ENCODE measurements at regions not wholly inside any gene's neighbourhood (a gene's known extent, or its start where the extent isn't known, plus 50 kb on each side); places are given as distances from the start of the nearest gene placed in this dataset.

DNA sequence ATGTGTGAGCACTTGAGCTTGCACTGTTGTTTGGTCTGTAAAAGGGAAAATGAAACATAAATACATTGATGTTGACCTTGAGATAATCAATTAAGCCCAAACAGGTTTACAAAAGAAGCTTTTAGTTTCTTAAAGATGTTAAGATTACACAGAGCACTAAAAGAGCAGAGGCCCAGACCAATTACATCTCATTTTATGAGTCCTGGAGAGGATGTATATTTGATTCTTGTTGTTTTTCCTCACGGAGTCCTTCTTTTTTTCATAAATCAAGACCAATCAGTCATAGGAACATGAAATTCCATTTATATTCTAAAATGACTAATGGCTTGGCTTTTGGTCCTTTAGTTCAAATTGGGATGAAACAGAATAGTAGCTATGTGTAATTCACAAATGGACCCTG is 249.7 kb upstream of the NPY start:
- H3K4me3 Mint-ChIP-seq: no peak overlapping the region
- no peak overlapping the region for H3K27ac Mint-ChIP-seq
- H3K36me3 Mint-ChIP-seq (ENCODE audit: low read depth): no peaks in the 10 kb centered on the region
- no peak for ATAC-seq (replicated peaks)
- H3K27me3 Mint-ChIP-seq: no peaks in the 10 kb centered on the region
- H3K4me1 Mint-ChIP-seq: peaks cover 7% of the 10 kb centered on the region
- H3K9me3 Mint-ChIP-seq: peaks cover 6% of the 10 kb centered on the region

DNA sequence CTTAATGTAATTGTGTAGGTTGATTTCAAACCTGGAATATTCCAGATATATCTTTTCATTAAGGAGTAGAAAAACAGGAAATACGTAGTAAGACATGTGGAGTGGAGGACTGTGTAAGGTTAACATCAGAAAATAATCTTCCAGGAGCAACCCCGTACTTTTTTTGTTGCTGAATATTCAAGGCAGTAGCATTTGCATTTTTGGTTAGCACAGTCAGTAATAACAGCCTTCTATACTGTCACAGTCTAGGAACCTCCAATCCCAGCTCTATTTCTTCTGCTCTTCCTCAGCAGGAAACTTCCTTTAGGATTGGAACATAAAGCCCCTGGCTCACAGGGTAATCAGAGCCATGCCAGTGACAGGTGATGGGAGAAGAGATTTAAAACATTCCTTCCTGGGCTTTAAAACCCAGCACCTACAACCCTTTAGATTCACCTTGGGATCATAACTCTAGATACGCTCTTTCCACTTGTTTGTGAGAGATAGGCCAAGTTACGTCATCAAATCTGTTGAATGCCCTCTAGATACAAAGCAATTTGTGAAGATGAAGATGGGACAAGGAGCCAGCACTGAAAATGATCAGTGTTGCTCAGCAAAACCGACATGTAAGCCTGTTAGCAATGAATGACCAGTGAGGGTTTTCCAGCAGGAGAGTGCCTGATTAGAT is 248.5 kb upstream of the NPY start:
- Mint-ChIP-seq H3K4me3 (no peak overlapping the region), H3K27me3 (no peaks in the 10 kb centered on the region), H3K4me1 (peaks cover 7% of the 10 kb centered on the region), H3K9me3 (peaks cover 6% of the 10 kb centered on the region), H3K36me3 (ENCODE audit: low read depth) (no peaks in the 10 kb centered on the region), H3K27ac (no peak overlapping the region)
- ATAC-seq (replicated peaks): no peak

DNA sequence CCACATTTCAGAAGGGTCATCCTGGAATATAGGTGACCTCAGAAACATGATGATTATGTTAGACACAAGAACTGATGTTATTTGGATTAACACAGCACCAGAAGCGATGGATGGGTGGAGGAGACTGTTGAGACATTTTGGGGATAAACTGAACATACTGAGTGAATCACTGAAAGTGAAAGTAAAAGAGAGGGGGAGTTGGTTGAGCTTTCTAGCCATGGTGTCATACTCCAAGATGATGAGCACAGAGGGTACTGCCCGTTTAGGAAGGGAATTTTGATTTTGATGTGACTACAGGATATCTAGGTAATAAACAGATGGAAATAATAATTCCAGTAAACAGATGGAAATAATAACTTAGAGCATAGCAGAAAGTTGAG is 248.0 kb upstream of the NPY start:
- H3K9me3 Mint-ChIP-seq: peaks cover 6% of the 10 kb centered on the region
- H3K36me3 Mint-ChIP-seq (ENCODE audit: low read depth): no peaks in the 10 kb centered on the region
- no peak overlapping the region for H3K27ac Mint-ChIP-seq
- H3K4me1 Mint-ChIP-seq: peaks cover 7% of the 10 kb centered on the region
- H3K27me3 Mint-ChIP-seq: no peaks in the 10 kb centered on the region
- ATAC-seq (replicated peaks): peak; percentile 54
- no peak overlapping the region for H3K4me3 Mint-ChIP-seq

DNA sequence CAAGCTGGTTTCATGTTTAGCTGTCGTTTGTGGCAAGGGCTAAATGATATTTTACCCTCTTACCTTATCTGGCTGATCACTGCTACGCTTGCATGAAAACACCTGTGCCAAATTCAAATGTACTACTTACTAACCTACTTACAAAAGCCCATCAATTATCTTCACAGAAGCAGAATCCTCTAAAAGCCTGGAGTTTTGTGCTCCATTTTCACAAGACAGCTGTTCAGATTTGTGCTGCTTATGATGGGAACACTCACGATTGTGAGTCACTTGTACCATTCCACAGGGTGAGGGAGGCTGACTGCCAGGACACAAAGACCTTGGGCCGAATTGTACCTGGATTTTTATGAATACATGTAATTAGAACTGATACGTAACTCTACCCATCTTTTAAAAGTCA is 245.0 kb upstream of the NPY start:
- peaks cover 6% of the 10 kb centered on the region for H3K9me3 Mint-ChIP-seq
- H3K4me3 Mint-ChIP-seq: no peak overlapping the region
- no peaks in the 10 kb centered on the region for H3K36me3 Mint-ChIP-seq (ENCODE audit: low read depth)
- no peak for ATAC-seq (replicated peaks)
- H3K4me1 Mint-ChIP-seq: peaks cover 7% of the 10 kb centered on the region
- peaks cover 13% of the 10 kb centered on the region for H3K27me3 Mint-ChIP-seq
- H3K27ac Mint-ChIP-seq: no peak overlapping the region

DNA sequence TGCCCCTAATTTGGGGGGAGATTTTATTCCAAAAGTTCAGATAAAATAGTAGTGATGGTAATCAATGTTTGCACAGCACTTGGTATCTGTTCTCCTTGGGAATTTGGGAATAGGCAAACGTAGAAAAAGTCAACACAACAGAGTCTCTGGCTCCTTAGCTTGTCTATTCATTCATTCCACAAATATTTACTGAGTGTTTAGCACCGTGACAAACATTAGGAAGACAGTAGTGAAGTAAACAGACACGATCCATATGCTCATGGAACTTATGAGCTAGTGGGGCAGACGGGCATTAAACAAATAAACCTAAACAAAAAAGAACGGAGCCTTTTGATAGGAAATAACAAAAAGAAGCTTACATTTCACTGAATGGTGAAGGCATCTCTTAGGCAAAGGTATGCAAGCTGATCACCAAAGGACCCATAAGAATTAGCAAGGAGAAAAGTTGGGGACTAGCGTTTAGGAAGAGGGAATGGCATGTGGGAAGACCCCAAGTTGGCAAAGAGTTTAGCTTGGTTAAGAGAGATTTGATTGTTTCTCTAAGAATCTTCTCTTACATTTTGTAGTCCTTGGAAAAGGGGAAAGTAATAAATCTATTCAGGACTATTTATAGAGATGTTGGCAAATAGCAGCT is 243.9 kb upstream of the NPY start:
- H3K36me3 Mint-ChIP-seq (ENCODE audit: low read depth): no peaks in the 10 kb centered on the region
- peaks cover 7% of the 10 kb centered on the region for H3K4me1 Mint-ChIP-seq
- peaks cover 6% of the 10 kb centered on the region for H3K9me3 Mint-ChIP-seq
- H3K4me3 Mint-ChIP-seq: no peak overlapping the region
- ATAC-seq (replicated peaks): no peak
- no peak overlapping the region for H3K27ac Mint-ChIP-seq
- H3K27me3 Mint-ChIP-seq: peaks cover 20% of the 10 kb centered on the region

DNA sequence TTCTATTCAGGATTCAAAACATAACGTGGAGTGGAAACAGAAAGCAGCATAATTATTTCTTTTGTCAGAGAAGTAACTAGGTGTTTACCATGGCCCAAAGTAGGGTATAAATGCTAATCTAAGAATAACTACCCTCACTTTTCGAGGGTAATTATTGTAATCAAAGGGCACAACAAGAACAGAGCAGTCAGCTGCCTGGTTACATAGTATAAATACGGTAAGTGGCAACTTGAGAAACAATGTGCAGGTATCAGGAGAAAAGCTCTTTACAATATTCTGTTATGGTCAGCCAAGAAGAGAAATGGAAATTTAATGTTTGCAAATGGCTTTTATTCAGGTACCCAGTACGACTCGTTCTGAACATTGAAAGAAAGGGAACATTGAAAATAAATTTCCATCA is 242.0 kb upstream of the NPY start:
- H3K4me1 Mint-ChIP-seq: no peaks in the 10 kb centered on the region
- H3K36me3 Mint-ChIP-seq (ENCODE audit: low read depth): no peaks in the 10 kb centered on the region
- H3K9me3 Mint-ChIP-seq: no peaks in the 10 kb centered on the region
- no peak overlapping the region for H3K4me3 Mint-ChIP-seq
- peaks cover 20% of the 10 kb centered on the region for H3K27me3 Mint-ChIP-seq
- no peak overlapping the region for H3K27ac Mint-ChIP-seq
- ATAC-seq (replicated peaks): no peak

DNA sequence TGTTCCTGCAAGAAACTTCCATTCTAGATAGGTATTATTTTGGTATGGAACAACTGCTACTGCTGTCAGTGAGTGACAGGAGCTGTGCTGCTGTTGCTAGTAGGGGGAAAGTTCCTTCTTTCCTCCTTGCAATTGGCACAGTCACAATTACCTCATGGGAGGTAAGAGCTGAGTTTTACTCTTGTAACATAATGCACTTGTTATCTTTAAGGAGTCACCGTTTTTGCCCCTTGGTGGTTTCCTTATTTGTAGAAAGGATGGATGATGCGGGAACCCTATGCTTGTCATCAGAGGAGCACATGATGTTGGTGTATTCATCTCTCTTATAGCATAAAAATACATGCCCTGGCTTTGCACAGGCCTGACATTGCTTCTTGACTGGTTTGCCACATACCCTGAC is 234.7 kb upstream of the NPY start:
- peaks cover 9% of the 10 kb centered on the region for H3K4me1 Mint-ChIP-seq

DNA sequence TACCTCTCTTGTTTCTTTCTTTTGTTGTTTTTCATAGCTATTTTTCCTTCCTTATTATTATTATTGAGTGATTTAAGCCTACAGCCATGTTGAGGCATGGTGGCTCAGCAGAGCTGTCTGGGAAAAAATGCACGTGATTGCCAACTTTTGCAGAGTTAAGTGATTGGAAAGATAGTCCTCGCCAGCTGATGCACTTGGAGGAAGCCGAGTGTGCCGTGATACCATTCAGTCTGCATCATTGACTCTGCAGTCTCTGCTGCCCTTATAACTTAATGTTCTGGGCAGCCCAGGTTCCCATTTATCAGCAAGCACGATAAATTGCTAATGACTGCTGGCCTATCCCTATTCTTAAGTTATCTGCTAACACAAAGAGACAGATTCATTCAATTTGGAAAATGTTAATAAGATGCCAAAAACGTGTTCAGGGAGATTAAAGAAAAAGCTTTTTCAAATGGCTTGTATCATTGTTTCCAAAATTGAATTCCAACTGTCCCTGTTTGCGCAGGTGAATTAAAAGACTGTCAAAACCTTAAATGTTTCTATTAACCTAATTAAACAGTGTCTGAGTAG is 232.9 kb upstream of the NPY start:
- peaks cover 22% of the 10 kb centered on the region for H3K27me3 Mint-ChIP-seq
- H3K36me3 Mint-ChIP-seq (ENCODE audit: low read depth): no peaks in the 10 kb centered on the region
- peaks cover 9% of the 10 kb centered on the region for H3K4me1 Mint-ChIP-seq
- ATAC-seq (replicated peaks): no peak
- H3K4me3 Mint-ChIP-seq: no peak overlapping the region
- H3K27ac Mint-ChIP-seq: no peak overlapping the region
- no peaks in the 10 kb centered on the region for H3K9me3 Mint-ChIP-seq

More for the DNA sequence above, 234.7 kb upstream of the NPY start:
- Mint-ChIP-seq H3K27ac (no peak overlapping the region), H3K9me3 (no peaks in the 10 kb centered on the region), H3K4me3 (no peak overlapping the region), H3K36me3 (ENCODE audit: low read depth) (no peaks in the 10 kb centered on the region), H3K27me3 (peaks cover 25% of the 10 kb centered on the region)
- no peak for ATAC-seq (replicated peaks)

DNA sequence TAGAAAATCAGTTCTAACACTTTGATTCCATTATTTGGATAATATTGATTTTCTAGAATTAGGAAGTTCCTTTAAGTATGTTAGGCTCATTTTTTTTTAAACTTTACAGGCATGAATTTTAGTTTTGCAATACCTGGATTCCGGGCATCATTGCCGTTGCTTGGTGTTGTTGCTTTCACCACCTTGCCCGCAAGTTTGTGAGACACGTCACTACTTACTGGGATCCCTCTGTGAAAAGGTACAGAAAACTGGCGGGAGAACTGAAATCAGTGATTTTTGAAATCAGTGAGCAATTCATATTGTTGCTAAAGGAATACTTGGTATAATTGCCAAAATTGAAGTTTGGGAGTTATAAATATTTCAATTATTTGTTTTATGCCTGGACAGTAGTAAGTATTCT is 232.3 kb upstream of the NPY start:
- Mint-ChIP-seq H3K36me3 (ENCODE audit: low read depth) (no peaks in the 10 kb centered on the region), H3K27ac (no peak overlapping the region), H3K27me3 (peaks cover 22% of the 10 kb centered on the region), H3K4me3 (no peak overlapping the region), H3K9me3 (no peaks in the 10 kb centered on the region), H3K4me1 (peaks cover 9% of the 10 kb centered on the region)
- no peak for ATAC-seq (replicated peaks)

DNA sequence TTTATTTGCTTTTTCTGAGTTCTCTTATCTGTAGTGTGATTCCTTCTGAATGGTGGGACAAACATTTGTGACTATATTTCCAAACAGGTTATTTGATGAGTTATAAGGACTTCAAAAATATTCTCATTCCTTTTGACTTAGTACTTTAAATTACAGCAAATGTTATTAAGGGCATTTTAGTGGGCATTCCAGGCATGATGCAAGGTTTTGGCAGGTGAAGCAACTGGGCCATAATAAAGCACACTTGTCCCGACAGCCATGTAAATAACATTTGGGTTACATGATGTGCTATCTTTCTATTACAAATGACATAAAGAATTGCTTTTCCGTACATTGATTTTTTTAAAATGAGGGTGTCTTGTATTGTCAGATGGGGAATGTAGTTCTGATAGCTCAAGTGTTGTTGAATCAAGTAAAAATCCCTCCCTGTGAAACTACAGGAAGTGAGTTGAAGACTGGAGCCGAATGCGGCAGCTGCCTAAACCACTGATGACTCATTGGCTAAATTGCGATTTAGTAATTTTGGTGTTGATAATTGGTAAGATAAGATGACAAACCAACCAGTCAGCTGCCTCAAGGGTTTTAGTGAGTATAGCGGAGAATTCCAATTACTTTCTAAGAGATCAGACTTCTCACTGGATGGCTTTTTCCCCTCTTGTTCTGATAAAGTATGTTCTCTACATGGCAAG is 231.3 kb upstream of the NPY start:
- Mint-ChIP-seq H3K36me3 (ENCODE audit: low read depth) (no peaks in the 10 kb centered on the region), H3K27ac (no peak overlapping the region), H3K4me1 (peaks cover 9% of the 10 kb centered on the region), H3K4me3 (no peak overlapping the region), H3K27me3 (peaks cover 22% of the 10 kb centered on the region), H3K9me3 (no peaks in the 10 kb centered on the region)
- ATAC-seq (replicated peaks): peak; percentile 71

DNA sequence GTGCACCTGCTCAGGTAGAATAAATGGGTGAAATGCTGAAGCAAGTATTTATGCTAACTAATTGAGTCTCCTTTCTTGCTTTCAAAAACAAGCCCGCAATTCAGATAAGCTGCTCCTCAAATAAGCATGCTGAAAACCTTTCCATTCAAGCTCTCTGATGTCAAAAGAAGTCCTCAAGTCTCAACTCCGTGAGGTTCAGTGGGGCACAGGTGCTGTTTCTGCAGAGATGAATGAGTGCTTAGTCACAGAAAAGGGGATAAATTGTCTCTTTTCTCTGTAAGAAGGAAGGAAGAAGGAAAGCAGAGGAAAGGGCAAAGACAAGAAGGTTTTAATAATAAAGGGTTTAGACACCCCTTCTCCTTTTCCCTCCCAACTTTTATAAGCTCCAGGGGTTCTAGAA is 229.8 kb upstream of the NPY start:
- Mint-ChIP-seq H3K27me3 (peaks cover 21% of the 10 kb centered on the region), H3K27ac (no peak overlapping the region), H3K4me3 (no peak overlapping the region)

DNA sequence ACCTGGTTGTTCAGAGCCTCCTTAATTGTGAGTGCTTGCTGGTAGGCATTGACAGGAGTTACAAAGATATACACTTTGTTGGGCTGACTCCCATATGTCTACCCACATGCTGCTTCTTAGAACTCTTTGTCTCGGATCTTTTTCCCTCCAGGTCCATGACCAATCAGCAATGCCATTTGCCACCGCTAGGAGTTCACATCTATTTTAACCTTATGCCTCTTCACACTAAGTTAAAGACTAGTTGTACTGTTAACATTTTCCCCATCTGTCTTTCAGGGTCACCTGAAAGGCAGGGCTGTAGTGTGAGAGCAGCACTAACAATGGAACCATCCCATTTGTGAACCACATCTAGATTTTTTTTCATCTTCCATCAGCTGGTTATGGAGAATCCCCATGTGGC is 226.7 kb upstream of the NPY start:
- no peak overlapping the region for H3K27ac Mint-ChIP-seq
- H3K9me3 Mint-ChIP-seq: no peaks in the 10 kb centered on the region
- ATAC-seq (replicated peaks): no peak
- H3K4me3 Mint-ChIP-seq: no peak overlapping the region
- peaks cover 18% of the 10 kb centered on the region for H3K27me3 Mint-ChIP-seq
- H3K4me1 Mint-ChIP-seq: peaks cover 9% of the 10 kb centered on the region
- H3K36me3 Mint-ChIP-seq (ENCODE audit: low read depth): no peaks in the 10 kb centered on the region

More for the DNA sequence above, 229.8 kb upstream of the NPY start:
- no peak for ATAC-seq (replicated peaks)
- Mint-ChIP-seq H3K9me3 (no peaks in the 10 kb centered on the region), H3K36me3 (ENCODE audit: low read depth) (no peaks in the 10 kb centered on the region), H3K4me1 (peaks cover 9% of the 10 kb centered on the region)

DNA sequence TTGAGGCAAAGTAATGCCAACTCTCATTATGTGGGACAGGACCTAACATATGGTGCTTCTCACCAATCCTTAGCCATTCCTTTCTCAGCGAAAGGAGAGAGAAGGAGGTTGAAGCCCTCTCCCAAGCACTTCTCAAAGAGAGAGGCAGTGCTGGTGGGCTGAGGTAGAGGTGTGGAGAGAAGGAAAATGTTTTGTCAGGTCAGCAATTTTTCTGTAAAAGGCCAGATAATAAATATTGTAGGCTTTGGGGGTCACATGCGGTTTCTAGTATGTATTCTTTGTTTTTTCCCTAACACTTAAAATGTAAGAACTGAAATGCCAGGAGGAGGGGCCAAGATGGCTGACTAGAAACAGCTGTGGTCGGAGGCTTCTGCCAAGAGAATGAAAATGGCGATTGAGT is 225.0 kb upstream of the NPY start:
- no peak for ATAC-seq (replicated peaks)
- no peaks in the 10 kb centered on the region for H3K36me3 Mint-ChIP-seq (ENCODE audit: low read depth)
- no peak overlapping the region for H3K4me3 Mint-ChIP-seq
- H3K9me3 Mint-ChIP-seq: no peaks in the 10 kb centered on the region
- H3K4me1 Mint-ChIP-seq: no peaks in the 10 kb centered on the region
- H3K27ac Mint-ChIP-seq: no peak overlapping the region
- peaks cover 9% of the 10 kb centered on the region for H3K27me3 Mint-ChIP-seq

DNA sequence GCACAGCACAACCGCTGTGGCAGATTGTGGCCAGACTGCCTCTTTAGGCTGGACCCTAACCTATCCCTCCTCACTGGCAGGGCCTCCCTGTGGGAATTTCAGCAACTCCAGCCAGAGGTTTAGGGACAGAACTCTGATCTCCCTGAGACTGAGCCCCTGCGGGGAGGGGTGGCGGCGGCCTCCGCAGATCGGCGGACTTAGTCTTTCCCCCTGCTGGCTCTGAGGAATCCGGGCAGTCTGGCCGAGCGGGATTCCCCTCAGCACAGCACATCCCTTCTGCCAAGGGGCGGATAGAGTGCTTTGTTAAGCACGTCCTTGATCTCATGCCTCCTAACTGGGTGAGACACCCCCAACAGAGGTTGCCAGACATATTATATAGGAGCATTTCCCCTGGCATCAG is 224.2 kb upstream of the NPY start:
- ATAC-seq (replicated peaks): no peak
- Mint-ChIP-seq H3K9me3 (peaks cover 4% of the 10 kb centered on the region), H3K4me1 (no peaks in the 10 kb centered on the region), H3K27ac (no peak overlapping the region), H3K27me3 (peaks cover 6% of the 10 kb centered on the region), H3K36me3 (ENCODE audit: low read depth) (no peaks in the 10 kb centered on the region), H3K4me3 (no peak overlapping the region)

DNA sequence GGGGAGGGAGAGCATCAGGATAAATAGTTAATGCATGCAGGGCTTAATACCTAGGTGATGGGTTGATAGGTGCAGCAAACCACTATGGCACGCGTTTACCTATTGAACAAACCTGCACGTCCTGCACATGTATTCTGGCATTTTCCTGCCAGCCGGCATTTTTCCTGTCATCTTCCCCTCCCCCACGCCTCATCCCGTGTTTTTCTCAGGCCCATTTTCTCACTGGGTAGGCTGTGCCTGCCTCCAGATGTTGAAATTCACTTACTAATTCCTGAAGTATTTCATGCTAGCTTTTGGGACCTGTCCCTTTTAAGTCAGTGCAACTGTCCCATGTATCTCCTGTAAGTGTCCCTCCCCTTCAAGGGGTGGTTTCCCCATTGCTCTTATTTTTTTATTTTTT is 220.3 kb upstream of the NPY start:
- no peak overlapping the region for H3K27ac Mint-ChIP-seq
- ATAC-seq (replicated peaks): no peak
- no peaks in the 10 kb centered on the region for H3K4me1 Mint-ChIP-seq
- peaks cover 4% of the 10 kb centered on the region for H3K9me3 Mint-ChIP-seq
- no peaks in the 10 kb centered on the region for H3K36me3 Mint-ChIP-seq (ENCODE audit: low read depth)
- no peaks in the 10 kb centered on the region for H3K27me3 Mint-ChIP-seq
- H3K4me3 Mint-ChIP-seq: no peak overlapping the region

All from activated T-helper 17 cell treated with anti-CD3 and anti-CD28 coated beads, Interleukin-2, amount 50 U/mL, for 72 hours (primary cell).